ENCODE measurements at regions not wholly inside any gene's neighbourhood (a gene's known extent, or its start where the extent isn't known, plus 50 kb on each side); places are given as distances from the start of the nearest gene placed in this dataset.

DNA sequence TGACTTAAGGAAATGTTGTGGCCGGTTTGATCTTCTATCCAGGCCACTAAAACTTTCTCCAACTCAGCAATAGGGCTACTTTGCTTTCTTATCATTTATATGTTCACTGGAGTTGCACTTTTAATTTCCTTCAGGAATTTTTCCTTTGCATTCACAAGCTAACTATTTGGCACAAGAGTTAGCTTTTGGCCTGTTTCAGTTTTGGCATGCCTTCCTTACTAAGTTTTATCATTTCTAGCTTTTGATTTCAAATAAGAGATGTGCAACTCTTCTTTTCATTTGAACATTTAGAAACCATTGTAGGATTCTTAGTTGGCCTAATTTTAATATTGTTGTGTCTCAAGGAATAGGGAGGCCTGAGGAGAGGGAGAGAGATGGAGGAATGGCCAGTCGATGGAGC lies 79.8 kb upstream of the TLL1 start:
- CTCF ChIA-PET: interaction anchor here (1.0 kb wide), 1 partner anchor 15 kb away, joined by 3 read pairs; no protein-coding TSS in a partner anchor
- no peak for ATAC-seq (ENCODE audit: low read depth)

DNA sequence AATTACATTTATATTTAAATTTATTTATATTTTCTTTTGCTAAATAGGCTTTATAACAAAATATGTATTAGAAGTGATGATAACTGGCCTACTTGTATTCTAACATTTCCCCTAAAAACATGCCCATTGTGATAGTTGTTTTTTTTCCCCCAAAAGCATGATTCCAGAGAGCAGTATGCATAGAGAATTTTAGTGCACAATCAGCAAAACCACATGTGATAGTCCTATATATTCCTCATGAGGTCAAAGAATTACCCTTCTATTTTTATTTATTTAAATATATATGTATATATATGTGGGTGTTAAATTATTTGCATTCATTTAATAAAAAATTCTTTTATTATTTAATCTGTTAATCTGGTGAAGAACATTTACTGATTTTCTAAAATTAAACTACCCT lies 78.2 kb upstream of the TLL1 start:
- peaks cover 2% of the 10 kb centered on the region for H3K9me3 Mint-ChIP-seq
- H3K27ac Mint-ChIP-seq: no peak overlapping the region
- no peaks in the 10 kb centered on the region for H3K36me3 Mint-ChIP-seq (ENCODE audit: low read depth)
- intact Hi-C loops (cut with micrococcal nuclease): no loop called here
- no peak overlapping the region for H3K4me3 Mint-ChIP-seq
- H3K27me3 Mint-ChIP-seq: no peaks in the 10 kb centered on the region
- ChIA-PET CTCF (no interaction called here), POLR2A (no interaction called here)
- ATAC-seq (ENCODE audit: low read depth) (no peak), DNase-seq (no peak)
- TF ChIP-seq, protein P1, sequence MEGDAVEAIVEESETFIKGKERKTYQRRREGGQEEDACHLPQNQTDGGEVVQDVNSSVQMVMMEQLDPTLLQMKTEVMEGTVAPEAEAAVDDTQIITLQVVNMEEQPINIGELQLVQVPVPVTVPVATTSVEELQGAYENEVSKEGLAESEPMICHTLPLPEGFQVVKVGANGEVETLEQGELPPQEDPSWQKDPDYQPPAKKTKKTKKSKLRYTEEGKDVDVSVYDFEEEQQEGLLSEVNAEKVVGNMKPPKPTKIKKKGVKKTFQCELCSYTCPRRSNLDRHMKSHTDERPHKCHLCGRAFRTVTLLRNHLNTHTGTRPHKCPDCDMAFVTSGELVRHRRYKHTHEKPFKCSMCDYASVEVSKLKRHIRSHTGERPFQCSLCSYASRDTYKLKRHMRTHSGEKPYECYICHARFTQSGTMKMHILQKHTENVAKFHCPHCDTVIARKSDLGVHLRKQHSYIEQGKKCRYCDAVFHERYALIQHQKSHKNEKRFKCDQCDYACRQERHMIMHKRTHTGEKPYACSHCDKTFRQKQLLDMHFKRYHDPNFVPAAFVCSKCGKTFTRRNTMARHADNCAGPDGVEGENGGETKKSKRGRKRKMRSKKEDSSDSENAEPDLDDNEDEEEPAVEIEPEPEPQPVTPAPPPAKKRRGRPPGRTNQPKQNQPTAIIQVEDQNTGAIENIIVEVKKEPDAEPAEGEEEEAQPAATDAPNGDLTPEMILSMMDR (IDR thresholded peaks at IDR 0.05): no peak
- H3K4me1 Mint-ChIP-seq: no peaks in the 10 kb centered on the region

More for the DNA sequence above, 79.8 kb upstream of the TLL1 start:
- Mint-ChIP-seq H3K4me3 (no peak overlapping the region), H3K9me3 (peaks cover 2% of the 10 kb centered on the region), H3K27me3 (no peaks in the 10 kb centered on the region), H3K4me1 (no peaks in the 10 kb centered on the region), H3K27ac (no peak overlapping the region), H3K36me3 (ENCODE audit: low read depth) (no peaks in the 10 kb centered on the region)
- TF ChIP-seq, protein P1 (IDR thresholded peaks at IDR 0.05): no peak
- DNase-seq: no peak
- intact Hi-C loops (cut with micrococcal nuclease): no loop called here
- POLR2A ChIA-PET: no interaction called here

DNA sequence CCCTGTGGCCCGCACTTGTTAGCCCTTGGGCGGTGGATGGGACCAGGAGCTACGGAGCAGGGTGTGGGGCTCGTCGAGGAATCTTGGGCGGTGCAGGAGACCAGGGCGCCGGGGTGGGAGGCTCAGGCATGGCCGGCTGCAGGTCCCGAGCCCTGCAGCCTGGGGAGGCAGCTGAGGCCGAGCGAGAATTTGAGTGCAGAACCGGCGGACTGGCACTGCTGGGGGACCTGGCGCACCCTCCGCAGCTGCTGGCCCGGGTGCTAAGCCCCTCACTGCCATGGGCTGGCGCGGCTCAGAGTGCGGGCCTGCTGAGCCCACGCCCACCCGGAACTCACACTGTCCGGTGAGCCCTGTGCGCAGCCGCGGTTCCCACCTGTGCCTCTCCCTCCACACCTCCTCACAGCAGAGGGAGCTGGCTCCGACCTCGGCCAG lies 73.6 kb upstream of the TLL1 start:
- Mint-ChIP-seq H3K9me3 (peaks cover 2% of the 10 kb centered on the region), H3K4me3 (no peak overlapping the region), H3K27ac (no peak overlapping the region), H3K4me1 (no peaks in the 10 kb centered on the region), H3K27me3 (no peaks in the 10 kb centered on the region), H3K36me3 (ENCODE audit: low read depth) (no peaks in the 10 kb centered on the region)
- POLR2A ChIA-PET: no interaction called here
- intact Hi-C loops (cut with micrococcal nuclease): no loop called here
- CTCF ChIA-PET: no interaction called here
- TF ChIP-seq, protein P1 (IDR thresholded peaks at IDR 0.05): no peak
- DNase-seq (no peak), ATAC-seq (ENCODE audit: low read depth) (no peak)

DNA sequence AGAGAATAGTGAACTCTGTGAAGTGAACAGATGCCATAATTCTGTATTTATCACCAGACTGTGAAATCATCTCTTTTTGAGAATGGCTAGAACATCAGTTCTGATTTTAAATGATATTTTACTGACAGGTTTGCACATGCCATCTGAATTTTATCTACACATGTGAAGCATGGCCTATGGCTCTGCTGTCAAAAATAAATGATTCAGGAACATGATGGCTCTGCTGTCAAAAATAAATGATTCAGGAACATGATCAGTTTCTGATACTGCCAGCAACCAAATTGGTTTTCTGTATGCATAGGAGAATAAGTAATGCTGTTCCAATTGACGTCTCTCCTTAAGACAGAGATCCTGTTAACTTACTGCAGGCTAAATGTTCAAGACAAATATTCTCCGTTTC lies 70.6 kb upstream of the TLL1 start:
- ChIA-PET POLR2A (no interaction called here), CTCF (no interaction called here)
- TF ChIP-seq, protein P1 (IDR thresholded peaks at IDR 0.05): no peak
- H3K9me3 Mint-ChIP-seq: peaks cover 2% of the 10 kb centered on the region
- H3K27me3 Mint-ChIP-seq: no peaks in the 10 kb centered on the region
- no peaks in the 10 kb centered on the region for H3K4me1 Mint-ChIP-seq
- H3K27ac Mint-ChIP-seq: no peak overlapping the region
- intact Hi-C loops (cut with micrococcal nuclease): no loop called here
- no peak overlapping the region for H3K4me3 Mint-ChIP-seq
- H3K36me3 Mint-ChIP-seq (ENCODE audit: low read depth): no peaks in the 10 kb centered on the region
- ATAC-seq (ENCODE audit: low read depth): no peak
- DNase-seq: no peak

DNA sequence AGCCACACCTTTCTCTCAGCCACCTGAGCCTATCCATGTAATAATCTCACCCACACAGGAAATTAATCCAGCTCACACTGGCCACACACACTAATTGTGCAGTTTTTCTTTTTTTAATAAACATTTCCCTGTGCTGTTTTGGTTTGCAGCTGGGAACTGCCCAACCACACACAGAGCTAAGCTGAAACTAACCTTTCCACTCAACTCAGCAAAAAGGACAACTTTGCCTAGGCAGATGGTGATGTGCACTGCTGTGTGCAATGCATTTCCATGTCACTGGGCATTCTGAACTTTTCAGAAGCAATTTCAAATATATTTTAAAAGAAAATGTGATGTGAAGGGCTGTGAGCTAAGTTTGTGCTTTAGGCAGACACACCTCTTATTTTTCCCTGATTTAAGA lies 70.0 kb upstream of the TLL1 start:
- CTCF ChIA-PET: no interaction called here
- TF ChIP-seq, protein P1 (IDR thresholded peaks at IDR 0.05): no peak
- intact Hi-C loops (cut with micrococcal nuclease): no loop called here
- ATAC-seq (ENCODE audit: low read depth) (no peak), DNase-seq (no peak)
- H3K27ac Mint-ChIP-seq: no peak overlapping the region
- no peaks in the 10 kb centered on the region for H3K4me1 Mint-ChIP-seq
- no peaks in the 10 kb centered on the region for H3K27me3 Mint-ChIP-seq
- no peaks in the 10 kb centered on the region for H3K9me3 Mint-ChIP-seq
- no peaks in the 10 kb centered on the region for H3K36me3 Mint-ChIP-seq (ENCODE audit: low read depth)
- POLR2A ChIA-PET: no interaction called here
- H3K4me3 Mint-ChIP-seq: no peak overlapping the region

All from activated B cell treated with CpG ODN at 0.5 μM for 24 hours (primary cell).